ENCODE measurements at regions not wholly inside any gene's neighbourhood (a gene's known extent, or its start where the extent isn't known, plus 50 kb on each side); places are given as distances from the start of the nearest gene placed in this dataset.

DNA sequence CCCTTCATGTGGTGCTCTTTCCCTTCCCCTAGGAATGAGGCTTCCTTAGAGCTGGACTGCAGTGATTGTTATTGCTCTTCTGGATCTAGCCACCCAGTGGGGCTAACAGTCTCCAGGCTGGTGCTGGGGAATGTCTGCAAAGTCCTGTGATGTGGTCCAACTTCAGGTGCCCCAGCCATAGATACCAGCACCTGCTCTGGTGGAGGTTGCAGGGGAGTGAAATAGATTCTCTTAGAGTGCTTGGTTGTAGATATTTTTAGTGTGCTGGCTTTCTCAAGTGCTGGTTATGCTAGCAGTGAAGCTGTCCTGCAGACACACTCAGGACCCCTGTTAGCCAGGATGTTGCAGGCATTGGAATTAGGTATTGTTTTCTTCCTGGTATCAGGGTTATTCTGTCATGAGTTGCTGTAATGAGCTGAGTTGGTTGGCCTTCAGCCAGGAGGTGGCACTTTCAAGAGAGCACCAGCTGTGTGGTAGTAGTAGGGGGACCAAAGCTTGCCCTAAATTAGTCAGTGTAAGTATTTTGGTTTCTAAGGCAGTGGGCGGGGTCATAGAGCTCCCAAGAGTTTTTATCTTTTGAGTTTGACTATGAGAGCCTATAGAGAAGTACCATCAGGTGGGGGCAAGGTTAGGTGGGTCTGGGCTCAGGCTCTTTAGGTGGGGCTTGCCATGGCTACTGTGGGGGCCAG, 317.5 kb upstream of the SGO1 start:
- no peak overlapping the region for H3K4me3 Mint-ChIP-seq
- H3K36me3 Mint-ChIP-seq: peaks cover 4% of the 10 kb centered on the region
- no peaks in the 10 kb centered on the region for H3K4me1 Mint-ChIP-seq
- H3K9me3 Mint-ChIP-seq: peaks cover 62% of the 10 kb centered on the region
- H3K27ac Mint-ChIP-seq: no peak overlapping the region
- DNase-seq (ENCODE audit: low spot score in 2 of 2, unreplicated experiment in 2 of 2): no peak
- TF ChIP-seq CTCF (IDR thresholded peaks at IDR 0.05; ENCODE audit: unreplicated experiment): no peak
- H3K27me3 Mint-ChIP-seq (ENCODE audit: low read depth): no peaks in the 10 kb centered on the region

GRCh38 chr3:20490996-20491395, 305.0 kb upstream of the SGO1 start:
- Mint-ChIP-seq H3K4me3 (no peak overlapping the region), H3K4me1 (peaks cover 6% of the 10 kb centered on the region), H3K9me3 (peaks cover 28% of the 10 kb centered on the region), H3K27ac (no peak overlapping the region), H3K27me3 (ENCODE audit: low read depth) (no peaks in the 10 kb centered on the region), H3K36me3 (no peaks in the 10 kb centered on the region)
- TF ChIP-seq CTCF (IDR thresholded peaks at IDR 0.05; ENCODE audit: unreplicated experiment): no peak
- DNase-seq (ENCODE audit: low spot score in 2 of 2, unreplicated experiment in 2 of 2): no peak

DNA sequence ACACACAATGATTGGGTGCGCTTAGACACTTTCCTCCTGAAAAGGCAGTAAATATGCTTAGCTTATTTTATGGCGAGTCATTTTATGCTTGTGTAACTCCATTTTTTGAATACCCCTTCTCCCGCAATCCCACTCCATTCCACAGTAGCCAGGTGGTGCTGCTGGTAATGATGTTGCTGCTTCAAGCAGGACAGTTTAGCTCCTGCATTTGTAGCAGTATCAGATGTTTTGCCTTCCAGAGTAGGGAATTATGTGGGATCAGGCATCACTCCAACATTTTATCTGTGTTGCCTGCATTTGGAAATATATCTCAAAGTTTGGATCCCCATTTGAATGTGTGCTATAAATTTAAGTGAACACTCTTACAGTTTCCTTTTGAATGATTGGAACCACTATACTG, 302.1 kb upstream of the SGO1 start:
- no peaks in the 10 kb centered on the region for H3K27me3 Mint-ChIP-seq (ENCODE audit: low read depth)
- H3K4me3 Mint-ChIP-seq: no peak overlapping the region
- peaks cover 6% of the 10 kb centered on the region for H3K4me1 Mint-ChIP-seq
- no peak for DNase-seq (ENCODE audit: low spot score in 2 of 2, unreplicated experiment in 2 of 2)
- H3K27ac Mint-ChIP-seq: no peak overlapping the region
- H3K36me3 Mint-ChIP-seq: peaks cover 7% of the 10 kb centered on the region
- H3K9me3 Mint-ChIP-seq: peaks cover 42% of the 10 kb centered on the region
- no peak for TF ChIP-seq CTCF (IDR thresholded peaks at IDR 0.05; ENCODE audit: unreplicated experiment)

- H3K9me3 Mint-ChIP-seq: peaks cover 42% of the 10 kb centered on the region
- no peak overlapping the region for H3K4me3 Mint-ChIP-seq
- no peak for DNase-seq (ENCODE audit: low spot score in 2 of 2, unreplicated experiment in 2 of 2)
- no peak for TF ChIP-seq CTCF (IDR thresholded peaks at IDR 0.05; ENCODE audit: unreplicated experiment)
- H3K36me3 Mint-ChIP-seq: peaks cover 7% of the 10 kb centered on the region
- no peak overlapping the region for H3K27ac Mint-ChIP-seq
- H3K27me3 Mint-ChIP-seq (ENCODE audit: low read depth): no peaks in the 10 kb centered on the region
- H3K4me1 Mint-ChIP-seq: peaks cover 3% of the 10 kb centered on the region
Observed at GRCh38 chr3:20484126-20484525, 298.1 kb upstream of the SGO1 start.

DNA sequence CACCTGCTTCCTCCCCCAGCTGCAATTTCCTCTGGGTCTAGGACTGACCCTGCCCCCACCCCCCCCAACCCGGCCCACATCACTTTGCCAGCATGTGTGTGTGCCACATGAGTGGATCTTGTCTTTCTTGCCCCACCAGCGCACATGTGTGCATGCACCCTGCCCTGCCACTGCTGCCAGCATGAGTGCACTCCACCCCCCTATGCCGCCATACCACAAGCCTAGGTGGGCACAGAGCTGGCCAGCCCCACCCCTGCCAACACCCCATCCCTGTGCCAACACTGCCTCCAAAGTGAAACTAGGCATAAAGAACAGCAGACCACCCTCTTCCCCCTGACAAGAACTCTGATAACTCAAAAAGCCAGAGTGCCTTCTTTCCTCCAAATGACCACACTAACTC, 296.3 kb upstream of the SGO1 start:
- H3K36me3 Mint-ChIP-seq: peaks cover 7% of the 10 kb centered on the region
- peaks cover 42% of the 10 kb centered on the region for H3K9me3 Mint-ChIP-seq

More for the DNA sequence above, 296.3 kb upstream of the SGO1 start:
- no peak for TF ChIP-seq CTCF (IDR thresholded peaks at IDR 0.05; ENCODE audit: unreplicated experiment)
- H3K27me3 Mint-ChIP-seq (ENCODE audit: low read depth): no peaks in the 10 kb centered on the region
- no peak for DNase-seq (ENCODE audit: low spot score in 2 of 2, unreplicated experiment in 2 of 2)
- H3K4me1 Mint-ChIP-seq: peaks cover 3% of the 10 kb centered on the region
- H3K27ac Mint-ChIP-seq: no peak overlapping the region
- no peak overlapping the region for H3K4me3 Mint-ChIP-seq

Measured in mesothelial cell of epicardium (in vitro differentiated cells).